Activated T-cell treated with anti-CD3 and anti-CD28 coated beads, Interleukin-2, amount 50 U/mL, for 24 hours (primary cell): ENCODE measurements at regions not wholly inside any gene's neighbourhood (a gene's known extent, or its start where the extent isn't known, plus 50 kb on each side); places are given as distances from the start of the nearest gene placed in this dataset.

Experiments used
- DNase-seq: peaks from one replicate; pipeline ENCODE4 v3.0.0-alpha.2; 2020
- H3K27ac Mint-ChIP-seq: 2 replicates; pipeline ENCODE4 v1.8.0; 2020; ENCODE audit warnings: mild to moderate bottlenecking, mixed read lengths
- H3K27me3 Mint-ChIP-seq: 2 replicates; pipeline ENCODE4 v1.8.0; 2020; ENCODE audit warnings: mixed read lengths
- H3K36me3 Mint-ChIP-seq: 2 replicates; pipeline ENCODE4 v1.8.0; 2020; ENCODE audit warnings: low read depth, mixed read lengths
- H3K4me1 Mint-ChIP-seq: 2 replicates; pipeline ENCODE4 v1.8.0; 2020; ENCODE audit warnings: low read depth, mixed read lengths
- H3K4me3 Mint-ChIP-seq: 2 replicates; pipeline ENCODE4 v1.8.0; 2020; ENCODE audit warnings: mild to moderate bottlenecking, moderate library complexity, mixed read lengths
- H3K9me3 Mint-ChIP-seq: 2 replicates; pipeline ENCODE4 v1.8.0; 2020; ENCODE audit warnings: mixed read lengths

DNA sequence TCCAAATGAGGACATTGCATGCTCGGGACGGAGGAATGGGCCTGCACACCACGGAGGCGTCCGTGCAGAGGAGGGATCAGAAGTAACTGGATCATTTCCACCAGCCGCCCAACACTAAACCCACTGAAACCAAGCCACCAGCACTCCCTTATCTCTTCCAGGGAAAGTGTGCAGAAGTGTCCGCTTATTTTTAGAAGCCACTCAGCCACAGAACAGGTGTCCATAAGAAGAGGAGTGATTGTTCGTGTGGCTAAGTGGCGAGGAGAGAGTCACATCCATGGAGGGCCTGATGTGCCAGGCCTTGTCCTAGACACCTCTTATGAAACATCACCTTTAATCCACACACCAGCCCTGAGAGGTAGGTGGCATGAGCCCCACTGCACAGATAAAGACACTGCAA lies 407.9 kb upstream of the NPVF start:
- Mint-ChIP-seq H3K9me3 (no peaks in the 10 kb centered on the region), H3K27ac (no peak overlapping the region), H3K36me3 (no peaks in the 10 kb centered on the region), H3K4me1 (no peaks in the 10 kb centered on the region), H3K27me3 (no peaks in the 10 kb centered on the region), H3K4me3 (no peak overlapping the region)
- no peak for DNase-seq

DNA sequence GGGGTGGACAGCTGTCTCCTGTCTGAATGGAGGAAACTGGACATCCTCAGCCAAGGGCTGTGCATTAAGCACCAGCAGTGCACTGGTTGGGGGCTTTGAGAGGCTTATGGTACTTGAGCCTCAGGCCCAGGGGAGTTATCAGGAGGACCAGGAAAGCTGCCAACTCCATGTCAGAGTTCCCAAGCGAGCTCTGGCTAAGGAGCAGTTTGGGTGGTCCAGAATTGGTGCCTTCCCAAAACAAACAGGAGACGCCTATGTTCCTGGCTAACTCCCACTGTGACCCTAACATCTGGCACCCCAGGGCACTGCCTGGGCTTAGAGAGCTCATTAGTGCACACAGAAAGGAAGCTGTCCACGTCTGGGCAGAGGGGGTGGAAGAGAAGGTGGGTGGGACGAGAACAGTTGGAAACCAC lies 408.6 kb upstream of the NPVF start:
- Mint-ChIP-seq H3K36me3 (no peaks in the 10 kb centered on the region), H3K4me1 (no peaks in the 10 kb centered on the region), H3K9me3 (no peaks in the 10 kb centered on the region), H3K4me3 (no peak overlapping the region), H3K27ac (no peak overlapping the region), H3K27me3 (no peaks in the 10 kb centered on the region)
- DNase-seq: no peak

DNA sequence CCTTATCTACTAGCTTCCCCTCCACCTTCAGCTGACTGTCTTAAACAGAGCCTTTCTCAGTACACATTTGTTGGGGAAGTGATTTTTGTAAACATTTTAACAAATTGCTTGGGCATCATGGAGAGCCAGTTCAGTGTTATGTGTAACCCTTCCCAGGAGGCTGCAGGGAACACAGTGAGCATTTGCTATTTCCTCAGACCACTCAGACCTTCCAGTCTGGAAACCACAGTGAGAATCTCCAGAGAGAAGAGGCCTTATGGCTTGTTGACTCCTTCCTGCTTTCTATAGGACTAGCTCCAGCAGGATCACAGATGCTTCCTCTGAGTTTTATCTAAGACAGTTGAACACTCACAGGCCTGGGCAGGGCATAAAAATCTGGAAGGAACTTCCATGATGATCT lies 409.8 kb upstream of the NPVF start:
- DNase-seq: no peak
- H3K27ac Mint-ChIP-seq: no peak overlapping the region
- no peaks in the 10 kb centered on the region for H3K36me3 Mint-ChIP-seq
- H3K4me3 Mint-ChIP-seq: no peak overlapping the region
- no peaks in the 10 kb centered on the region for H3K9me3 Mint-ChIP-seq
- no peaks in the 10 kb centered on the region for H3K27me3 Mint-ChIP-seq
- H3K4me1 Mint-ChIP-seq: no peaks in the 10 kb centered on the region

DNA sequence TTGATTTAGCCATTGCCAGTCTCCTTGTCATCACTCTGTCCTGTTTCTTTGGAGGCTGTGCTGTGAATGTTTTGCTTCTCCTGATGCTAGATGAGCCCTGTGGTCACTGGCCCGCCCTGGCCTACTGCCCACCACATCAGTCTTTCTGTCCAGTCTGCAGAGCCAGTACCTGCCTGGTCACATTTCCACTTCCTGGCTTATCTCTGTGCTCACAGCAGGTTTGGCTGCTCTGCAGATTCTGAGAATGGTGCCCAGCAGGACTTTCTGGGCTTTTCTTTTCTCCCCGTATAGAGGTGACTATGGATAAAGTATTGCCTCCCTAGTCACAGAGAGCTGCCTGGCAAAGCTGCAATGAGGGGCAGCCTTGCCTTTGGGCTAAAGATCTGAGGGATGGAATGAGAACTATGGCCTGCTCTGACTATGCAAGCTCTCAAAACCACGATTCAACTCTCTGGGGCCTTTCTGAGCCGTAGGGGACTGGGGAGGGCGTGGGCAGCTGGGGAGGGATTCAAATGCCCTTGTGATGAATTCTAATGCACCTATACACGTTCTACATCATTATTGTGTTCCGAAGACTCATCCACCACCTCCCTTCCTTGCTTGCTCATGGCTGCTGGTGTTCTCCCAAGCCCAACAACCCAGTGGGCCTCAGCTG lies 410.4 kb upstream of the NPVF start:
- H3K36me3 Mint-ChIP-seq: no peaks in the 10 kb centered on the region
- H3K4me3 Mint-ChIP-seq: no peak overlapping the region
- no peak overlapping the region for H3K27ac Mint-ChIP-seq
- no peaks in the 10 kb centered on the region for H3K4me1 Mint-ChIP-seq
- no peaks in the 10 kb centered on the region for H3K9me3 Mint-ChIP-seq
- DNase-seq: no peak
- H3K27me3 Mint-ChIP-seq: no peaks in the 10 kb centered on the region

DNA sequence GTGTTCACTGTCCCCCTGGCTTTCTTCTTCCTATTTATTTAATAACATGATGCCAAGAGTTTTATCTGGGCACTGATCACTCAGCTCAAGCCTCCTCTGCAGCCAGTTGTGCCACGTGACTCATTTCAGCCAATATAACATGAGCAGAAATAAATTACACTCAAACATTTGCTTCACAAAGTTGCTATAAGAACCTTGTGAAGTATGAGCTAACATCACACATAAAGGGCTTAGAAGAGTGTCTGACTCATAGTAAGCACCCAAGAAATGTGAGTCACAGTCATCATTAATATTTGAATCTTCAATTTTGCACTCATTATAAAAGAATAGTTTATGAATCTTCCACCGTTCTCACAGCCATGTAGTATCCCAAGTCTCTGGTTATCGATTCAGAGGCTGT lies 414.6 kb upstream of the NPVF start:
- no peaks in the 10 kb centered on the region for H3K36me3 Mint-ChIP-seq
- H3K27ac Mint-ChIP-seq: no peak overlapping the region
- H3K27me3 Mint-ChIP-seq: no peaks in the 10 kb centered on the region
- peaks cover 1% of the 10 kb centered on the region for H3K4me1 Mint-ChIP-seq
- no peak overlapping the region for H3K4me3 Mint-ChIP-seq
- H3K9me3 Mint-ChIP-seq: no peaks in the 10 kb centered on the region
- no peak for DNase-seq

DNA sequence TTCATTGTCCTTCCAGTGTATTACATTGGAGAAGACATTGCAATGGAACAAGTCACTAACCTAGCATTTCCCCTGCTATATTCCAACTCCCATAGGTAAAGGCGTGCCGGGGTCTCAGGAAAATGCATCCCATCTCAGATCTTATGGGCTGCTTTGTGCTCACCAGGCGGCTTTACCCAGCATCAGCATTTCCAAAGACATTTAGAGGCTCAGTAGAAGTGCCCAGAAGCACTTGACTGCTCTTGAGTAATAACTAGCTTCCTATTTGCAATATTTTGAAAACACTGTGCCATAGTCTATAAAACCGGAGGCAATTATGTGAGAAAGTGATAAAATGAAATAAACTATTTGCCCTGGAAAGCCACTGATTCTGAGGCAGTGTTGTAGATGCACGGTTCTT lies 415.0 kb upstream of the NPVF start:
- H3K4me1 Mint-ChIP-seq: peaks cover 1% of the 10 kb centered on the region
- H3K27me3 Mint-ChIP-seq: no peaks in the 10 kb centered on the region
- H3K4me3 Mint-ChIP-seq: no peak overlapping the region
- H3K27ac Mint-ChIP-seq: no peak overlapping the region
- no peaks in the 10 kb centered on the region for H3K36me3 Mint-ChIP-seq
- no peaks in the 10 kb centered on the region for H3K9me3 Mint-ChIP-seq
- no peak for DNase-seq

DNA sequence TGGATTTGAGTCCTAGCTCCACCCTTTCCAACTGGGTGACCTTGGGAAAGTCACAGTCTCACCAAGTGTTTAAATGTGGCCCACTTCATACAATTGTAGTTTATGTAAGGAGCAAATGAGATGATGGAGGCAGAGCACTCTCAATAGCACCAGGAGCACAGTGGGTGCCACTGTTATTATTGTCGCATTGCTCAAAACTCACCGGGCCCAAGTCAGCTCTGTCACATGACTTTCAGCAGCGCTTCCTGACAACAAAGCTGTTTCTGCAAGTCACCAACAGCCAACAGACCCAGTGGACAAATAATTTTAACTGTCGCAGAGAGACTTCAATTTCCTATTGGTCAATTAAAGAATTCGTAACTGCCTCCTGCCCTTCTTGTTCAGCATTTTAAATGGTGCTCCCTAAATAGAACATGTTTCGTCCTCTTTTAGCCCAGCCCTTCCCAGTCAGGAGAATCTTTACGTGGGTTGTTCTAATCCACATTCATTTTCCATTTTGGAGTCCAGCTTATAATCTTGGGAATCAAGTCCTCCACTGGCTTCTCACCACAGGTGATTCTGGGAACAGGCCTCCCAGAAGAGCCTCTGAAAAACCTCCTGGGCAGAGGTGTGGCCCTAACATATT lies 415.6 kb upstream of the NPVF start:
- no peaks in the 10 kb centered on the region for H3K36me3 Mint-ChIP-seq
- H3K27ac Mint-ChIP-seq: no peak overlapping the region
- no peak overlapping the region for H3K4me3 Mint-ChIP-seq
- H3K27me3 Mint-ChIP-seq: no peaks in the 10 kb centered on the region
- DNase-seq: no peak
- H3K9me3 Mint-ChIP-seq: no peaks in the 10 kb centered on the region
- H3K4me1 Mint-ChIP-seq: peaks cover 1% of the 10 kb centered on the region

DNA sequence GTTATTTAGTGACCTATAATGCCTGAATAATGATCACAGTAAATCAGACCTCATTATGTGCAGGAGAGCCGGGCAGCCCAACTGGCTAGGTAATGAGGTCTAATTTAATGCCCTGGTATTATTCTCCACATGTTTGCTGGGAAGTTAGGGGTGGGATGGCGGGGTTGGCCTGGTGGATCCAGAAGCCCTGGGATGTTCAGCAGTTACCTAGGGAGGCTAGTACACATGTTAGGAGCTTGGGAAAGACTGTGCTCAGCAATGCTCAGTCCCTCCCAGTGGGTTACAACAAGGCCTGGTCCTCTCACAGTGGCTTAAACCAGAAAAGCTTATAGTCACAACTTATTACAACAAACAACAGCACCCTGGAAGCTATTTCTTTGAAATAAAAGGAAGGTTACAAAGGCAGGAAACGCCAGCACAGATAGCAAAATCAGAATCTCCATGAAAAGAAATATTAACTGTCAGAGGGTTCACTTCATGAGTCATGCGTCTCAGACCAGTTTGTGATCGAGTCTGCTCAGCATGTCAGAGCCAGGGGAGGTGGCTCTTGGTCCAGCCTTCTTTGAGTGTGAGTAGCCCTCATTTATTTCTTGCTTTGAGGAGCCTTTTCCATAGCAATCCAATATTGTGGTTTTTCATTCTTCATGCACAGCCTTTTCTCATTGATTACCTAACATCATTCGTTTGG lies 418.6 kb upstream of the NPVF start:
- Mint-ChIP-seq H3K4me1 (peaks cover 1% of the 10 kb centered on the region), H3K27ac (no peak overlapping the region), H3K9me3 (no peaks in the 10 kb centered on the region), H3K4me3 (no peak overlapping the region), H3K36me3 (no peaks in the 10 kb centered on the region), H3K27me3 (no peaks in the 10 kb centered on the region)
- DNase-seq: no peak

DNA sequence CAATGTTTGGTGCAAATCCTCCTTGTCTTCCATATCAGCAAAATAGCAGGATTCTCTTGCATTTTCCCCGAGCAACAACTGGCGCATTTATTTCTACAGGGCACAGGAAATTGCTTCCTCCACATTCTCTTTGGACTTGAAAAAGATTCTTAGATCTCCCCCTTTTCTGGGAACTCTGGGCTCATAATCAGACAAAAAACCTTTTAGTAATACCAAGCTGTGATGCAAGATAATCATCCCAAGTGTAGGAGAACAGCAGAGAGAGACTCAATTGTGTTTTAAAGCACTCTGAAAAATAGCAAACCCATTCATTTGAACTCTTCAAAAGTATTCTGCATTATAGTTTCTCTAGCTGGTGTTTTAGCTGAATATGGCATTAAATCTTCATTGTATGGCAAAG lies 419.6 kb upstream of the NPVF start:
- H3K27ac Mint-ChIP-seq: no peak overlapping the region
- peaks cover 10% of the 10 kb centered on the region for H3K4me1 Mint-ChIP-seq
- no peaks in the 10 kb centered on the region for H3K27me3 Mint-ChIP-seq
- no peaks in the 10 kb centered on the region for H3K9me3 Mint-ChIP-seq
- H3K4me3 Mint-ChIP-seq: no peak overlapping the region
- H3K36me3 Mint-ChIP-seq: no peaks in the 10 kb centered on the region
- DNase-seq: no peak

DNA sequence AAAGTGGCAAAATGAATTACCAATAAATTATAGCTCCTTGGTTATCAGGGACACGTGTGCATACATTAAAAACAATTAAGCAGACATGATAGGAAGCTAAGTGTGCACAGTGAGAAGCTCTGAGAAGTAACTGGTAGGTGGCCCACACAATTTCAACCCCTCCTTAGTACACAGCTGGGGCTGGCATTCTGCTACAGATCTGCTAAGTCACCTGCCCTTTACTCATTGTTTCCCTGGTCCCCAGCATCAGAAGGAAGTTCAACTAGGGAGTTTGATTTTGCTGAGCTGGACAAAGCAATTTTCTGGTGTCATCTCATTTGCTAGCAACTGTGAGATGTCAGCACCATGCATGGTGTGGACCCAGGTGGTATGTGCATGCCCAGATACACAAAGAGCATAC lies 424.1 kb upstream of the NPVF start:
- peaks cover 23% of the 10 kb centered on the region for H3K4me1 Mint-ChIP-seq
- no peak overlapping the region for H3K27ac Mint-ChIP-seq
- no peak overlapping the region for H3K4me3 Mint-ChIP-seq
- no peaks in the 10 kb centered on the region for H3K9me3 Mint-ChIP-seq
- H3K27me3 Mint-ChIP-seq: peaks cover 3% of the 10 kb centered on the region
- no peak for DNase-seq
- H3K36me3 Mint-ChIP-seq: no peaks in the 10 kb centered on the region

DNA sequence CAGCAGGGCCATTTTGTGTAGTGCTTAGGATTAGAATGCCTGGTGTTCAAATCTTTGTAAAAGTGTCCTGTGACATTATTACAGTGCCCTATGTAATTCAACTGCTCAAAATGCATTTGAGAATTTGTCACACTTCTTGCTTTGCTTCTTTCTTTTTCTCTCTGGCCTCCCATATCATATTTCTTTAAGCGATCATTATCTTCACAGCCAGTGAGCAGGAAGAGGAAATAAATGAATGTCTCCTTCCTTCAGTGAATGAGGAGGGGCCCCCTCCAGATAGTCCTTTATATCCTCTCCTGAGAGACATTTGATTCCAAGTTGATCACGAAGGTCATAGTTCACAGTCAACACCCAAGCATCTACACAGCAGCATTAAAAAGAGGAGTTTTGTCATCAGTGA lies 425.1 kb upstream of the NPVF start:
- Mint-ChIP-seq H3K9me3 (no peaks in the 10 kb centered on the region), H3K27ac (no peak overlapping the region), H3K4me1 (peaks cover 23% of the 10 kb centered on the region), H3K36me3 (no peaks in the 10 kb centered on the region), H3K27me3 (peaks cover 3% of the 10 kb centered on the region), H3K4me3 (no peak overlapping the region)
- DNase-seq: no peak

DNA sequence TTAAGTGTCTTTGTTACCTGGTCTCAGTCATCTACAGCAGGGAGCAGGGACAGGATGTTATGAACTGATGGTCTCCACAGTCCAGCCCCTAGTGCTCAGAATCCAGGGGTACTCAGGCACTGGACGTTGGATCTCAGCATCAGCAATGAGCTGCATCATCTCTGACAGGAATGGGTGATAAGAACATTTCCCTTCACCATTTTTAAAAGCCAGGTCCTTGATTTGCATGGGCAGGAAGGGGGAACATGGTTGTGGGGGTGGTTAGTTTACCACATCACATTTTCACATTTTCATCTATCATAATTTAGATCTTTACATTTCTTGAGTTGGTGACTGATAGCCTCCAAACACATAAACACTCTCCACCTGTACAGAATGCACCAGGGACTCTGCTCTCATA lies 427.8 kb upstream of the NPVF start:
- no peaks in the 10 kb centered on the region for H3K9me3 Mint-ChIP-seq
- H3K4me3 Mint-ChIP-seq: no peak overlapping the region
- no peak for DNase-seq
- H3K27me3 Mint-ChIP-seq: peaks cover 3% of the 10 kb centered on the region
- H3K27ac Mint-ChIP-seq: no peak overlapping the region
- no peaks in the 10 kb centered on the region for H3K36me3 Mint-ChIP-seq
- peaks cover 23% of the 10 kb centered on the region for H3K4me1 Mint-ChIP-seq

DNA sequence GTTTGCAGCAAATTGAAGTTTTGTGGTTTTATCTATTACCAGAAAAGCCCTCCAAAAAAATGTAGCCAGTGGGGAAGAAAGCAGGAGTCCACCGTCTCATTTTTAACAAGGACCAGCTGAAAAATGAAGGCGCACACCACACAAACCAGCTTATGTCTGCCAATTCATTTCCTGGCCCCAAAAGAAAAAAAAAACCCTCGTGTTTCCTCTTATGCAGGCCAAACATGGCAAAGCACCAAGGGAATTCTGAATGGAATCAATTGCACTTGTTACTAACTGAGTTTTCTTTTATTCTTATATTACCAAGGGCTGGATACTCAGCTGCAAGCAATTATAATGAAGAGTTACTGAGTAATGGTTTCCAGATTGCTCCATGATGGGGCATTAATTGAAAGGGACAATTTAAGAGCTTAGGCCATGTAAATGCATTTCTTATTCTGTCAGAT lies 428.3 kb upstream of the NPVF start:
- Mint-ChIP-seq H3K36me3 (no peaks in the 10 kb centered on the region), H3K27ac (no peak overlapping the region), H3K4me3 (no peak overlapping the region), H3K9me3 (no peaks in the 10 kb centered on the region), H3K4me1 (peaks cover 23% of the 10 kb centered on the region), H3K27me3 (peaks cover 3% of the 10 kb centered on the region)
- no peak for DNase-seq

DNA sequence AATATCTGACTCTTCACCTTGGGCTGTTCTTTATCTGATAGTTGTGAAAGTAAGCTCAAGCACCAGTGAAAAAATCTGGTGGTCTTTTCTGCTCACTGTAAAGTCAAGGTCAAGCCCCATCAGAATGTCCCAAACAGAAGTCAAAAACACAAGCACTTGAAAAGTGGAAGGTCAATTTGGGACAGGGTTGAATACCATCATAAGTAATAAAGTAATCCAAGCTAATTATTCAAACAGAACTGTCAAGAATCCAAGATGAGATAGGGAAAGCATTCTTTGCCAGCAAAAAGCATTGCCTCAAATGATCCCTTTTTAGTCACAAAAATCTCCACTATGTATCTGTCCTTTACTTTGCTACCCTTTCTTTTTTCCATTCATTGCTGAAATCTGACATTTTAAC lies 430.1 kb upstream of the NPVF start:
- Mint-ChIP-seq H3K27ac (no peak overlapping the region), H3K4me1 (peaks cover 11% of the 10 kb centered on the region), H3K4me3 (no peak overlapping the region), H3K27me3 (peaks cover 3% of the 10 kb centered on the region), H3K9me3 (no peaks in the 10 kb centered on the region), H3K36me3 (no peaks in the 10 kb centered on the region)
- DNase-seq: no peak

DNA sequence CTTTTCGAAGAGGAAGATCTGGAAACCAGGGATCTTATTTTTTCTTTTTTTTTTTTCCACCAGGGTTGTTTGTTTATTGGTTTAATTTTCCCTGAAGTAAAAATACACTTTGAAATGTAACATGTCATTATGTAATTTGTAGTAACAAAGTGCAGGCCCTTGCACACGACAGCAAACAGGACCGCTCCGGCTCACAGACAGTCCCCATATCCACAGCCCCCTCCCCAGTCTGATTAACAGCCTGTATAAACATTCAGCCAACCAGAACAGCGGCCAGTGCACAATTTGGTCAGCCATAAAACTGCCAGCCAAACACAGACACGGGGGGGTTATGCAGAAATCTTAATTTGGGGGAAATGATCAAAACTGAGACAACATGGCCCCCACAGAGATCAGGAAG lies 431.6 kb upstream of the NPVF start:
- Mint-ChIP-seq H3K9me3 (no peaks in the 10 kb centered on the region), H3K4me1 (peaks cover 10% of the 10 kb centered on the region), H3K27me3 (peaks cover 4% of the 10 kb centered on the region), H3K4me3 (no peak overlapping the region), H3K27ac (no peak overlapping the region), H3K36me3 (no peaks in the 10 kb centered on the region)
- no peak for DNase-seq
